ENCODE measurements at regions not wholly inside any gene's neighbourhood (a gene's known extent, or its start where the extent isn't known, plus 50 kb on each side); places are given as distances from the start of the nearest gene placed in this dataset.

GRCh38 chr13:58495668-58496067 lies 864.1 kb downstream of the PCDH17 start:
- TF ChIP-seq CREB5 (CRISPR knock-in tag; IDR thresholded peaks at IDR 0.05; ENCODE audit: low read depth) (no peak), TOX (CRISPR knock-in tag; IDR thresholded peaks at IDR 0.05; ENCODE audit: borderline replicate concordance) (no peak), ZC3H10 (CRISPR knock-in tag; IDR thresholded peaks at IDR 0.05) (no peak)

Data from SK-N-SH treated with all-trans-retinoic acid at 6 μM for 48 hours (cell line).